ENCODE measurements at regions not wholly inside any gene's neighbourhood (a gene's known extent, or its start where the extent isn't known, plus 50 kb on each side); places are given as distances from the start of the nearest gene placed in this dataset.
"Not testable (repeated sequence)": the region's sequence is repeated elsewhere in the genome, so short reads cannot be mapped to it uniquely, and the experiment has no call there.

DNA sequence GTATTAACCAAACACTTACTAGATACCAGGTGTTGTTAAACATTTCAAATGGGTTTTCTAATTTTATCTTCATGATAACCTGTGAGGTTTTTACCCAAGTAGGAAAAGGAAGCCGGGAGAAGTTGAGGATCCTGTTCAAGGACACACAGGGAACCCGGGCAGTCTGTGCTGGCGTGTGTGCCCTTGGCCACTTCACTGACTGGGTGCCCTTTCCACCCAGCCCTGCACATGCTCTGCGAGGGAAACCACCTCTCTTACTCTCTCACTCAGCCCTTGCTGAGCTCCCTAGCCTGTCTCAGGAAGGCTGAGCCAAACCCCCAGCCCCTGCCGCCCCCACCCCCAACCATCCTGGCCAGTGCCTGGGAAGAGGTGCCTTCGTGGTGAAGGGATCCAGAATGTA, 51.8 kb downstream of the TEX44 start:
- DNase-seq, result no peak

GRCh38 chr2:231646476-231646875, 53.8 kb downstream of the TEX44 start:
- no peak for DNase-seq

DNA sequence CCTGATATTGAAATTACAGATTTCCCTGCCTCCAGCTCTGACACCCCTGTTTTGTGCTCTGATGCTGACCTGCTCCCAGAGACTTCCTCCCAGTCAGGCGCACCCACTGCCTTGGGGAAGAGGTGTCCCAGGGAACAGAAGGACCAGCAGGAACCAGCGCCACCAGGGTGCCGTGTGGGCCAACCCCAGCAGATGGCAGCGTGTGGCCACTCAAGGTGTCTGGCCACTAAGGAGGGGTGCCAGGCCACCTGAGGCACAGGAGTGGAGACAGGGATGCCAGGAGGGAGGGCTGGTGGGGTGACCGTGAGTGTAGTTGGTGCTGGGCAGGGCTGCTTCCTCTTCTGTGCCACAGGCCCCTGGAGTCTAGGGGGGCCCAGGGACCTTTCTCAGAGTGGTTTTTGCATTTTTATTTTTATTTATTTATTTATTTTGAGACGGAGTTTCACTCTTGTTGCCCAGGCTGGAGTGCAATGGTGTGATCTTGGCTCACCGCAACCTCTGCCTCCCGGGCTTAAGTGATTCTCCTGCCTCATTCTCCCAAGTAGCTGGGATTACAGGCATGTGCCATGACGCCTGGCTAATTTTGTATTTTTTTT, 56.0 kb downstream of the TEX44 start:
- peak in 1 of 3 donors; percentile 53 for DNase-seq

- not testable (repeated sequence) for DNase-seq
These were observed 56.8 kb upstream of the PTMA start for GRCh38 chr2:231651561-231651960.

- DNase-seq, result no peak
These were observed 52.8 kb upstream of the PTMA start for GRCh38 chr2:231655488-231655887.

- DNase-seq, result no peak
These were observed 52.4 kb upstream of the PTMA start for GRCh38 chr2:231655894-231656293.
